K562 (cell line): ENCODE measurements at regions not wholly inside any gene's neighbourhood (a gene's known extent, or its start where the extent isn't known, plus 50 kb on each side); places are given as distances from the start of the nearest gene placed in this dataset.
"Not testable (repeated sequence)": the region's sequence is repeated elsewhere in the genome, so short reads cannot be mapped to it uniquely, and the experiment has no call there.

Experiments used
- CEBPB ChIP-seq: fragments of 450-650 bp; IDR thresholded peaks from 2 replicates; pipeline ENCODE4 v1.6.1; 2016; ENCODE audit warnings: missing genetic modification characterization, missing compliant biosample characterization
- CREB1 ChIP-seq, 2 experiments: sonication (generic) in 1 of 2; formaldehyde crosslinking in 1 of 2; IDR thresholded peaks; 2 replicates each; pipeline versions ENCODE4 v1.6.1 to v1.8.0; 2012 to 2022; ENCODE audit warnings: inconsistent platforms in 1 of 2, mild to moderate bottlenecking in 1 of 2, missing genetic modification reagents in 1 of 2, moderate library complexity in 1 of 2
- EP300 ChIP-seq: IDR thresholded peaks from 2 replicates; pipeline ENCODE4 v1.6.1; 2012; ENCODE audit warnings: low read length, improper control_type of control experiment
- HDAC8 ChIP-seq: fragments of 450-650 bp; IDR thresholded peaks from 2 replicates; pipeline ENCODE4 v1.6.1; 2016; ENCODE audit warnings: mild to moderate bottlenecking, missing genetic modification characterization, moderate library complexity, missing compliant biosample characterization
- MCM3 ChIP-seq: fragments of 450-650 bp; IDR thresholded peaks from 2 replicates; pipeline ENCODE4 v1.6.1; 2016
- NR2F6 ChIP-seq: fragments of 450-650 bp; formaldehyde crosslinking; IDR thresholded peaks from 2 replicates; pipeline ENCODE4 v1.4.0; 2020; ENCODE audit warnings: mild to moderate bottlenecking
- PHF8 ChIP-seq: fragments of 200-600 bp; sonication (generic); IDR thresholded peaks from 2 replicates; pipeline ENCODE4 v1.6.1; 2012; ENCODE audit warnings: mixed run types, mild to moderate bottlenecking, inconsistent platforms, low read length, moderate library complexity, borderline replicate concordance
- POLR2A ChIP-seq: fragments of 450-650 bp; conservative IDR thresholded peaks from 2 replicates; pipeline ENCODE4 v1.6.1; 2016
- RCOR1 ChIP-seq, 2 experiments: IDR thresholded peaks; 2 replicates each; pipeline ENCODE4 v1.6.1; 2012; ENCODE audit warnings: low read depth in 2 of 2, low read length in 2 of 2, borderline replicate concordance in 1 of 2, improper control_type of control experiment in 1 of 2
- RFX5 ChIP-seq: IDR thresholded peaks from 2 replicates; pipeline ENCODE4 v1.6.1; 2011; ENCODE audit warnings: low read depth, mild to moderate bottlenecking, improper control_type of control experiment, low read length
- SREBF1 ChIP-seq: fragments of 150-350 bp; IDR thresholded peaks from 2 replicates; pipeline ENCODE4 v1.6.1; 2014; ENCODE audit warnings: antibody characterized with exemption, low read depth, low read length, borderline replicate concordance
- ZFX ChIP-seq: sonication (generic); formaldehyde crosslinking; IDR thresholded peaks from 2 replicates; pipeline ENCODE4 v1.8.0; 2022; ENCODE audit warnings: mild to moderate bottlenecking, missing genetic modification reagents, moderate library complexity
- ZKSCAN8 ChIP-seq: fragments of 200-800 bp; sonication (Bioruptor generic); IDR thresholded peaks from 2 replicates; pipeline ENCODE4 v1.6.1; 2016; ENCODE audit warnings: missing genetic modification characterization, missing compliant biosample characterization
- TF ChIP-seq, protein P1 (sequence below): sonication (generic); formaldehyde crosslinking; IDR thresholded peaks from 2 replicates; pipeline ENCODE4 v1.9.0; 2022; ENCODE audit warnings: mild to moderate bottlenecking, missing genetic modification reagents

DNA sequence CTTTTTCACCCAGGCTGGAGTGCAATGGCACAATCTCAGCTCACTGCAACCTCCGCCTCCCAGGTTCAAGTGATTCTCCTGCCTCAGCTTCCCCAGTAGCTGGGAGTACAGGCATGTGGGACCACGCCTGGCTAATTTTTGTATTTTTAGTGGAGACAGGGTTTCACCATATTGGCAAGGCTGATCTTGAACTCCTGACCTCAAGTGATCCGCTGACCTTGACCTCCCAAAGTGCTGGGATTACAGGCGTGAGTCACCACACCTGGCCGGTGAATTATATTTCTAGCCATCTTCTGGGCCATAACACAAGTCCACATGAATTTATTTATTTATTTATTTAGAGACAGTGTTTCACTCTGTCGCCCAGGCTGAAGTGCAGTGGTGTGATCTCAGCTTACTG lies 105.0 kb upstream of the XPO1 start:
- TF ChIP-seq RFX5; ZFX (CRISPR knock-in tag); RCOR1 (IDR thresholded peaks at IDR 0.05; ENCODE audit: borderline replicate concordance in 1 of 2, low read depth in 2 of 2, low read length in 2 of 2); HDAC8 (tag); CREB1 (IDR thresholded peaks at IDR 0.05); CREB1 (CRISPR knock-in tag; IDR thresholded peaks at IDR 0.05); ZKSCAN8 (CRISPR knock-in tag); CEBPB (tag); POLR2A; MCM3; SREBF1; NR2F6 (CRISPR knock-in tag); PHF8; EP300: not testable (repeated sequence)
- TF ChIP-seq, protein P1, sequence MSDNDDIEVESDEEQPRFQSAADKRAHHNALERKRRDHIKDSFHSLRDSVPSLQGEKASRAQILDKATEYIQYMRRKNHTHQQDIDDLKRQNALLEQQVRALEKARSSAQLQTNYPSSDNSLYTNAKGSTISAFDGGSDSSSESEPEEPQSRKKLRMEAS (CRISPR knock-in tag), result not testable (repeated sequence)
